SK-N-SH treated with all-trans-retinoic acid at 6 μM for 48 hours (cell line): ENCODE measurements at regions not wholly inside any gene's neighbourhood (a gene's known extent, or its start where the extent isn't known, plus 50 kb on each side); places are given as distances from the start of the nearest gene placed in this dataset.

ENCODE experiments used
- ARNTL ChIP-seq: fragments of 450-650 bp; formaldehyde crosslinking; IDR thresholded peaks from 2 replicates; pipeline ENCODE4 v1.5.0; 2020; ENCODE audit warnings: low read depth, mild to moderate bottlenecking, moderate library complexity, borderline replicate concordance
- CREB5 ChIP-seq: fragments of 250-450 bp; sonication (Bioruptor Pico); IDR thresholded peaks from 2 replicates; pipeline ENCODE4 v1.5.1; 2020; ENCODE audit warnings: low read depth, mild to moderate bottlenecking, moderate library complexity
- GLIS3 ChIP-seq: fragments of 250-450 bp; sonication (Bioruptor Pico); IDR thresholded peaks from 2 replicates; pipeline ENCODE4 v1.5.0; 2020; ENCODE audit warnings: mild to moderate bottlenecking, moderate library complexity
- PATZ1 ChIP-seq: fragments of 250-450 bp; sonication (Bioruptor Pico); IDR thresholded peaks from 2 replicates; pipeline ENCODE4 v1.8.0; 2020; ENCODE audit warnings: mild to moderate bottlenecking, moderate library complexity, borderline replicate concordance
- TOX ChIP-seq: fragments of 250-450 bp; sonication (Bioruptor Pico); IDR thresholded peaks from 2 replicates; pipeline ENCODE4 v1.8.0; 2021; ENCODE audit warnings: mild to moderate bottlenecking, moderate library complexity, borderline replicate concordance
- ZNF565 ChIP-seq: fragments of 450-650 bp; formaldehyde crosslinking; conservative IDR thresholded peaks from 2 replicates; pipeline ENCODE4 v1.5.0; 2020; ENCODE audit warnings: low read depth, mild to moderate bottlenecking, moderate library complexity

- no peak for TF ChIP-seq ARNTL (CRISPR knock-in tag)
- no peak for TF ChIP-seq CREB5 (CRISPR knock-in tag)
- TF ChIP-seq TOX = no peak
- no peak for TF ChIP-seq GLIS3 (CRISPR knock-in tag)
- TF ChIP-seq ZNF565 (CRISPR knock-in tag) = no peak
- TF ChIP-seq PATZ1 (CRISPR knock-in tag) = no peak
Measured at GRCh38 chr2:123971564-123972318, 53.3 kb upstream of the CNTNAP5 start.
